T-helper 2 cell (primary cell): ENCODE measurements at regions not wholly inside any gene's neighbourhood (a gene's known extent, or its start where the extent isn't known, plus 50 kb on each side); places are given as distances from the start of the nearest gene placed in this dataset.

Experiments used
- DNase-seq, 5 experiments: peaks; one replicate each; pipeline versions ENCODE4 v3.0.0 to v3.0.0-alpha.2; 2012 to 2022

GRCh38 chr2:104561251-104561650 is 292.7 kb upstream of the POU3F3 start:
- no peak for DNase-seq

- DNase-seq, result no peak
Measured at GRCh38 chr2:104562537-104562936, 291.4 kb upstream of the POU3F3 start.

DNA sequence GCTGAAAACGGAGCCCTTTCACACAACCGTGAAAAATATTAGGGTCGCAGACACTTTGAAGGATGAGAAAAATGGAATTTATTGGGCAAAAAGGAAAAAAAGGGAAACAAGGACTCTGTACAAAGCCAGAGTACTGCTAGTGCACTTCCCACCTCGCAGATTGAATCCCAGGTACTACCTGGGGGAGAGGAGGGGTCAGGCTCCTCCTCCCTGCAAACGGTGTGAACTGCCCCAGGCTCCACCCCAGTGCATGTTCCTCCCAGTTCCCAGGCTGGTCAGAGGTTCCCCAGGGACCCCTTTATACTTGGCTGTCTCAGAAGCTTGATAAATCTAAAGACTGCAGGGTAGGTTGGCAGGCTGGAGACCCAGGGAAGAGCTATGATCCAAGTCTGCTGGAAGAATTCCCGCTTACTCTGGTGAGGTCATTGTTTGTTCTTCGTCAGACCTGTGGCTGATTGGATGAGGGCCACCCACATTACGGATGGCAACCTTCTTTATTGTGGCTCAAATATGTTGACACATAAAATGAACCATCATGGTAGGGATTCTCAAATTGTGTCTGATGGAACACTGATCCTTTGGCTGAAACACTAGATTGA is 290.4 kb upstream of the POU3F3 start:
- DNase-seq, result no peak

- DNase-seq, result no peak
Measured at GRCh38 chr2:104568247-104568646, 285.7 kb upstream of the POU3F3 start.

- no peak for DNase-seq
Measured at GRCh38 chr2:104570259-104570658, 283.7 kb upstream of the POU3F3 start.

DNA sequence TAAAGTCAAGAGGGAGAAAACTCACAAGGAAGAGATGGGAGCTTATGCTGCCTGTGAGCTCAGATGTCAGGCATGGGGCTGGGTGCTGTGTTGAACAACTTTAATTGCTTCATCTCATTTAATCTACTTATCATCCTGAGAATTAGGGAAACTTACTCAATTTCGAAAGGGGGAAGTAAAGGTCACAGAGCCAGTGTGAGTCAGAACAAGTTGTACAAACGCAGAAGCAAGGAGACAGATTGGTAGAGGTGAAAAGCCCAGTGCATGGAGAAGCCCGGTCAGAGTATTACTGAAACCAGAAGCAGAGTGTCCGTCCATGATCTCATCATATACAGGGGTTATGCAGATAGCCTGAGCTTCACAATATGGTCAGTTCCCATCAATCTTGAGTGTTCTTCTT is 281.1 kb upstream of the POU3F3 start:
- DNase-seq, result no peak

DNA sequence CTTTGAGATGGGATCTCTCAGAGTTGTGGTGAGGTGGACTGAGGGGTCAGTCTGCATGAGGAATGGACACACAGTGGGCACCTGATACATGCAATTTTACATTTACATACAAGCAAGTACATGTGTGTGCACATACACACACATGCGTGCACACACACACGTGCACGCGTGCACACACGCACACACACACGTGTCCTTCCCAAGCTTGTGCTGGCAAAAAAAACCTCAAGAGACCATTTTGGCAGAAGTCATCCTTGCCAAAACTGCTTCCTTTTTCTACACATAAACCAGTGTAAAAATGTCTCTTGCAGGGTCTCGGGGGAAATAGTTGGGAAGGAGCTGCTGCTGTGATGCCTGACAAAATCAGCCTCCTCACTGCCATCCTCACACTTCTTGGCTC is 279.5 kb upstream of the POU3F3 start:
- DNase-seq, result no peak

- no peak for DNase-seq
Measured at GRCh38 chr2:104577143-104577542, 276.8 kb upstream of the POU3F3 start.

DNA sequence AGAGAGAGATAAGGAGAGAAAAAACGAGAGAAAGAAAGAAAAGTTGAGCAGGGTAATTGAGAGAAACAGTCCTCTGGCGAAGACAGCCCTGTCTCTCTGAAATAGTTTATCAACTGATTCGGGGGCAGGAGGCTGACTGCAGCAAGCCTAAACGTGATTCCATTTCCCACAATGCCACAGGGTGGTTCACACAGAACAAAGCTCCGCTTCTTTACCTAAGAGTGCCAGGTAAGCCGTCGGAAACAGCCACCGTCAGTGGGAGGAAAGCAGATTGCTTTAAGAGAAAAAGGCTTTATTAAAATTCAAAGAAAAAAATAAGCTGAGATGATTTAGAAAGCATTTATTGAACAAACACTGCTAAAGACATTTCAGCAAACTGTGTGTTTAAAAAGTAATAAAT is 271.4 kb upstream of the POU3F3 start:
- no peak for DNase-seq

- no peak for DNase-seq
Measured at GRCh38 chr2:104583811-104584210, 270.1 kb upstream of the POU3F3 start.

GRCh38 chr2:104584393-104584792 is 269.5 kb upstream of the POU3F3 start:
- DNase-seq, result no peak

DNA sequence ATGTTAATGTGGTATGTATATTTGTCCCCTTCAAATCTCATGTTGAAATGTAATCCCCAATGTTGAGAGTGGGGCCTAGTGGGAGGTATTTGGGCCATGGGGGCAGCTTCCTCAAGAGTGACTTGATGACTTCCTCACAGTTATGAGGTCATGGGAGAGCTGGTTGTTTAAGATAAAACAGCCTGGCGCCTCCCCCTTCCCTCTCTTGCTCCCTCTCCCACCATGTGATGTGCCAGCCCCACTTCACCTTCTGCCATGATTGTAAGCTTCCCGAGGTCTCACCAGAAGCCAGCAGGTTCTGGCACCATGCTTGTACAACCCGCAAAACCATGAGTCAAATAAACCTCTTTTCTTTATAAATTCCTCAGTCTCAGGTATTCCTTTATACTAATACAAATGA is 258.3 kb upstream of the POU3F3 start:
- DNase-seq, result no peak

DNA sequence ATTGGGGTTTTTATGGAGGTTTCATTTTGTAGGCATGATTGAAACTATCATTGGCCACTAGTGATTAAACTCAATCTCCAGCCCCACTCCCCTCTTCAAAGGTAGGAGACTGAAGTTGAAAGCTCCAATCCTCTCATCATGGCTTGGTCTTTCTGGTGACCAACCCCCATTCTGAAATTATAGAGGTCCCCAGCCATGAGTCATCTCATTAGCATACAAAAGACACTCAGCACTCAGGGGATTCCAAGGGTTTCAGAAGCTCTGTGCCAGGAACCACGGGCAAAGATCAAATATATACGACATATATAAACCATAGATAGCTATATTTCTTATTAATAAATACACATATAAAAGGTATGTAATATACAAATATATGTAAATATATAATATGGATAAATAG is 256.0 kb upstream of the POU3F3 start:
- DNase-seq, result no peak

DNA sequence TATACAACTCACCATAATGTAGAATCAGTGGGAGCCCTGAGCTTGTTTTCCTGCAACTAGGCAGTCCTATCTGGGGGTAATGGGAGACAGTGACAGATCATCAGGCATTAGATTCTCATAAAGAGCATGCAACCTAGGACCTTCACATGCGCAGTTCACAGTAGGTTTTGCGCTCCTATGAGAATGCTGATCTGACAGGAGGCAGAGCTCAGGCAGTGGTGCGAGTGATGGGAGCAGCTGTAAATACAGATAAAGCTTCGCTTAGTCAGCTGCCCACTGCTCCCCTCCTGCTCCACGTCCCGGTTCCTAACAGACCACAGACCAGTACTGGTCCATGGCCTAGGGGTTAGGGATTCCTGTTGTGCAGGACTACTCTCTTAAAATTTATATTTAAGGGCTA is 255.3 kb upstream of the POU3F3 start:
- DNase-seq, result no peak

DNA sequence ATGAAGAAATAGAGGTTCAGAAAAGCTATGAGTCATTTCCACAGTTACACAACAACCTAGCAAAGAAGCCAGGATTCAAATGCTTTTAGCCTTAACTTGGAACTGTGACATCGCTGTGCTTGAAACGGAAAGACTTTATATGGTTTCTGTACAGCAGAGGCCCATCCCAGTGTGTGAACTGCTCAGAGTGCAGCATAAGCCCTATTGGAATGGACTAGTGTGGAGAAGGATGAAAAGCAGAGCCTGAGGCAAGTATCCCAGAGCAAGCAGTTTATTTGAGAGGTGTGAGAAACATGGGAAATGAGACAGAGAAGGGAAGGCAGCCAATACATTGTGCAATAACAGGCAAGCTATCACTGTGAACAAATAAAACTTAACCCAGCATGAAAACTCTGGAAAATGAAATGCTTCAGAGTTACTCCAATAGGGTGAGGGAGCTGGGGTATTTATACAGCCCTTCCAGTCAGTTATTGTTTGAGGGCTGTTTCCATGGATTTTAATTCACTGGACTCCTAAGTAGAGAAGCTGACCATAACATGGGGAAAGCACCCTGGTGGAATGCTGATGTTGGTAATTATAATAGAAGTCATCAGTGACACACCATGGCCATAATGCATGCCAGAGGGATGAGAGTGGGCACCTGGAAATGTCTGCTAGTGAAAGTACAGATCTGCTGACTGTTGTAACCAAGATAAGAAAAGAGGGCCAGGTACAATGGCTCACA is 254.0 kb upstream of the POU3F3 start:
- DNase-seq, result no peak

- no peak for DNase-seq
Measured at GRCh38 chr2:104606056-104606455, 247.9 kb upstream of the POU3F3 start.

- DNase-seq, result no peak
Measured at GRCh38 chr2:104616856-104617255, 237.1 kb upstream of the POU3F3 start.

GRCh38 chr2:104620801-104621200 is 233.1 kb upstream of the POU3F3 start:
- no peak for DNase-seq

DNA sequence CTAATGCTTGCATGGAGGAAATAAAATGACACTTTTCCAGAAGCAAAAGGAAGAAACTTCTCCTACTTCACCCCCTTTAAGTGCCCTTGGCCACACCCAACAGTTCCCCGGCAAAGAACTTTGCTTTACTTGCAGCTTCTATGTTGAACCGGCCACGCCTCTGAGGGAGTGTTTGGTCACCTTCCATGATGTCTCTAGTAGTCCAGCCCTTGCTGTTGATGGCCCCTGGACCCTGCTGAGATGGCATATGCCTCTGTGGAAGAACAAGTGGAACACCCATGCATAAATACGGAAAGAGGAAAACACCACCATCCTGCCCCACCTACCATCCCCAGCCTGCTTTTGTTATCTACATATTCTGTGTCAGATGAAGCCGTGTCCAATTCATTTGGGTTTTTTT is 218.3 kb upstream of the POU3F3 start:
- DNase-seq, result no peak

DNA sequence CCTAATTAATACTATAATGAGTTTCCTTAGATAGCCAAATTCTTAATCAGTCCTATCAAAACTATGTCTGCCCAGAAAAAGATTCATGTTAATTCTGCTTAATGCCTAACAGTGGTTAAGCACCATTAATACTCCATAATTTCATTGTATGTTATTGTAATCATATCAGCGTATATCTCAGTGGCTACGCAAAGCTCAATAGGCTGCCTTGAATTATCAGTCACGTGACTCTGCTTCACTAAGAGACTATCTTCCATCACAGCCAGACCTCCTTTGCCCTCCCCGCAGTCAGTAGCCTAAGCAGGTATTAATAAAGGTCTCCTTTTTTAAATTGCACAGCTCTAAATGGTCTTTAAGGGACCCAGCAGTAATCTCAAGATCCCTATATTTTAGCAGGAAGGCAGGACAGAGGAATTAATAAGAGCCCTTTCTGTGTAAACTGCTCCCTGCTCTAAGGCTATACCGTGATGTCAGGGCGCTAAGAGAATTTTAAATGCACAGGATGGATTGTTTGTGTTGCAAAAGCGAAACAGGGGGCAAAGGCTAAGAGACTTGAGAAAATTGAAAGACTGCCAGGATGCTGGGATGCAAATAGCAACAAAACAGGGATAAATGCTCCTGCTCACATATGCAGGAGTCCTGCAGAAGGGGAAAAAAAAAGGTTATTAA is 215.6 kb upstream of the POU3F3 start:
- DNase-seq, result no peak

GRCh38 chr2:104638859-104639202 is 215.1 kb upstream of the POU3F3 start:
- DNase-seq, result no peak

- DNase-seq, result no peak
Measured at GRCh38 chr2:104641786-104642185, 212.1 kb upstream of the POU3F3 start.

- no peak for DNase-seq
Measured at GRCh38 chr2:104648376-104648775, 205.5 kb upstream of the POU3F3 start.

DNA sequence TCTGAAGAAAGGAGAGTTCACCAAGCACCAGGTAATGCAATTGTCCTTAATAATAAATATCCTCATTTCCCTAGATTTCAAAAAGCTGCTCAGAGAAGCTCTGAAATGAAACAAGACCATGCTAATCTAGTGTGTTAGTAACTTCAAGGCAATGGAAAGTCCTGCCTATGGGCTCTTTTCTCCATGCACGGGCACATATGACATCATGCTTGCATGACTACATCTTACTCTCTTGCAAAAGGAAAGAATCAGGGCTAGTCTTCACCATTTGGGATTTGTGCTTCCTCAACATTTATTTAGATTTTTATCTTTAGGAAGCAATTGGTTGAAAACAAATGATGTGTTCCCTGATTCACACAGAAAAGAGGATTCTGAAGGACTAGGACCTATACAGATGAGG is 204.0 kb upstream of the POU3F3 start:
- no peak for DNase-seq
